ENCODE measurements at regions not wholly inside any gene's neighbourhood (a gene's known extent, or its start where the extent isn't known, plus 50 kb on each side); places are given as distances from the start of the nearest gene placed in this dataset.

GRCh38 chr2:193350509-193350908 lies 1155.8 kb upstream of the TMEFF2 start:
- DNase-seq, result no peak

DNA sequence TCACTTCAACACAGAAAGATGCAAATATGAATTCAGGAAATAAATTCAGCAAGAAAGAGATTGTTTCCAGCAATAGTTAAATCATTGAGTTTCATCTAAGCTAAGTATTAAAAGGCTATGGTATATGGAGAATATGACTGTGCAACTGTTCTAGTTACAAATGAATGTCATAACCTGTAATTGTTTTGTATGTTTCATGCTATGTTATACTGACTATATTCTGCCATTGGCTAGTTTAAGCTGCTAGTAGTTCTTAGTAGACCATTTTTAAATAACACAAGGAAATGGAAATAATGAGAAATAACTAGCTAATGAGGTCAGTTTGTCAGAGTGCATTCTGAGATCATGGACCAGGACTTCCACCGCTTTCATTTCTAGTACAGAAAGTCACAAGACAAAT lies 1154.9 kb upstream of the TMEFF2 start:
- DNase-seq, result no peak

DNA sequence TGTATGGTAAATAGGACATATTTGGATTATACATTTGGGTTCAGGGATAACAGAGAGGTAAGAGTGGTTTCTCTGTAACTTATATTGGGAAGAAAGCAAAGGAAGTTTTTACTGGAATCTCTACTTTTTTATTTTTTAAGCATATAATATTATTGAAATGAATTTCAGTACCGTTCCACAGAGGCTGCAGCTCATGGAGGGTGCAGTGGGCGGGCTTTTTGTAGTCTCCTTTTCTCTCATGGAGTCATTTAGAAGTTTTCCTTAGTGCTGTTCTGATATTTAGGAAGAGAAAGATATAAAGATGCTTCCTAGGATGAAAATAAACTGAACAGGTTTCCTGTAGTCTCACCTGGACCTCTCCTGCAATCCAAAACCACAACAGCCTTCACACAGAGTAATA lies 1153.3 kb upstream of the TMEFF2 start:
- DNase-seq, result no peak

DNA sequence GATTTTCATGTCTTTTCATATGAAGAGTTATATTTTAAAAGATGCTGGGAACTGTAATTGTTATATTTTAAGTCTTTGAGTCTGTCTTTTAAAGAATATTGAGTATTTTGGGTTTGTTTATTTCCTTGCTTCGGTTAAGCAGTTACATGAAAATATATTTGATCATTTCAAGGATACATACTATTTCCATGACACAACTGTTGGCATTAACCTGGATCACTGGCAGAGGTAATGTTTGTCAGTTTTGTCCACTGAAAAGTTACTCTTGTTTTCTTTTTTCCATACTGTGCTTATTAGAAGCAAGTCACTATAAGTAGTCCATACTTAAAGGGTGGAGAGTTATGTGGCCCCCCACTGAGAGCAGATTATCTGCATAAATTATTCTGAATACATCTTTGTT lies 1142.0 kb upstream of the TMEFF2 start:
- no peak for DNase-seq

DNA sequence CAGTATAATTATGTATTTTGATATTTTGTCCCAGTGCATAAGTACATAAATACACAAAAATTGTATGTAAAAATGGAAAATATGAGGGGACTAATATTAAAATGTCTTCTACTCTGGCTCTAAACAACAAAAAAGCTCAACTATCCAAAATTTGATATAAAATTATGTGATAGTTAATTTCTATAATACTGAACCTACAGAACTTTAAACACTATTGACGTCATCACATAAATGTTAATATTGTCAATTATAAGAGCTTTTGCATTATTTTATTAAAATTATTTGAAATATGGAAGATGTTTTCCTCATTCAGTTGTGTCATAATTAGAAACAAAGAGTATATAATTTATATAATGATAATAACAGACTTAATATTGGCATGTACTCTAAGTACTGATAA lies 1139.7 kb upstream of the TMEFF2 start:
- DNase-seq, result no peak

- no peak for DNase-seq
These were observed 1138.8 kb upstream of the TMEFF2 start for GRCh38 chr2:193333539-193333938.

GRCh38 chr2:193332941-193333340 lies 1138.2 kb upstream of the TMEFF2 start:
- DNase-seq, result no peak

DNA sequence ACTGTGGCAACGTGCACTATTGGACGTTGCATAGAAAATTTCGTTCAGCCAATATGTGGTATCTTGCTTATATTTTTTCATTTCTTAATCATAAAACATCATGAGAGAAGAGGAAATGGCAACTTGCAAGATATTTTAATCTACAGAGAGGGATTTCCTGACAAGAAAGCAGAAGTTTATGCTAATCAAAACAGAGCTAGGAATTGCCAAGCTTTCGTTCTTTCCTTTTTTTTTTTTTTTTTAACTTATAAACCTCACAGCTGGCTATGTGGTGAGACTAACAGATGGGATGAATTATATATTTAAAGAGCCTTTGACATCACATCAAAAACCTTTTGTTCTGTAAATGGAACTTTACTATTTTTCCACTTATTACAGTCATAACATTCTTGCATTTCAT lies 1136.9 kb upstream of the TMEFF2 start:
- DNase-seq, result no peak

- DNase-seq, result no peak
These were observed 1131.6 kb upstream of the TMEFF2 start for GRCh38 chr2:193326296-193326695.

DNA sequence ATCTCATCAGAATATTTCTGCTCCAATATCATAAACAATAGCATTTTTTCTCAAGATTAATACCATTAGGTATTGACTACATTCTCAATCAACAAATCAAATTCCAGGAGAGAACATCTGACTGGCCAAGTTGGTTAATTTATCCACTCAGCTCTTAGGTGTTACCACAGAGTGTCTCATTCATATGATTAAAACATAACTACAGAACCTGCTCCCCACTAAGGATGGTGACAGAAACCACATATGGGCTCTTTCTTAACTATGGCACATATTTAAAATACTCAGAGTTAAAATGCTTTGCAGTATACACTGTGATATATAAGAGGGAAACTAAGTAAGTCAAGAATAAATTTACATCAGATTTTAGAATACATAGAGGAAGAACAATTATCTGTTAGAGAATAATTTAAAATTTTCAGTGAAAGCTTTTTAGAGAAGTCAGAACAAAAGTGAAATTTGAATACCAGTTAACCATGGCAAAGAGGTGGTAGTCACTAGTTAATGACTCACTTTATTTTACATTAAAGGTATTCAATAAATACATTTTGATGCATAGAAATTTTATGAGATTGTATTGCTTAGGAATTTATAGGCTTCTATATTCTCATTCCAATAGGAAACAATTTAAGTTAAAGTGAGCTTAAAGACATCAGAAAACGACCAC lies 1120.8 kb upstream of the TMEFF2 start:
- DNase-seq, result no peak

DNA sequence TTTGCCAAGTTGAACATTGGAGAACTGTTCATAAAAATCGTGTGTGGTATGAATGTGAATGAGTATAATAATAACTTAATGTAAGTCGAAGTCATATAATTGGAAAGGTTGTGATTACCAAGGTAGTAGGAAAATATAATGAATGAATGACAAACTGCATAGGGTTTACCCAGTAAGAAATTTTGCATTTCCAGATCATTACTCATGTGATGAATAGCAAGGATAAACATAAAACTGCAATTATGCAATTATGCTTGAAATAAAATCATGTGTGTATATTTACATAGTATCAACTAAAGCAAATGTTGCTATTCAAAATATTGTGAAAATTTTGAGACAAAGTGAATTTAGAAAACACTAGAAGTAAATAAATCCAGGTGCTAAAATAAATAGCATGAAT lies 1108.7 kb upstream of the TMEFF2 start:
- no peak for DNase-seq

- no peak for DNase-seq
These were observed 1099.6 kb upstream of the TMEFF2 start for GRCh38 chr2:193294371-193294770.

DNA sequence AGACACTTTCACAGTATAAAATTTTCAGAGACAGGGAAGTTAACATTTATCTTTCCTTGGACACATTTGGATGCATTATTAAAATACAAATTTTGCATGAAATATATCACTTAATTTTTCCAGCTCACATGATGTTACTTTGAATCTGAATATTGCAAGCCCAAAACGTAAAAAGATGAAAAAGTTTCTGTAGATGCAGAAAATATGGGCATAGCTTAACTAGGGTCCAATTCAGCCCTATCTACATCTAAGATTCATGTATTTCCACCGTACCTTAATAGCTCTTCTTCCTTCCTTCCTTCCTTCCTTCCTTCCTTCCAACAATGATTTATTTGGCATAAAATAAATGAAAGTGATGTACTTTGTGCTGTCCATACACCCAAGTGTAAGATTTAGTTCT lies 1084.6 kb upstream of the TMEFF2 start:
- no peak for DNase-seq

GRCh38 chr2:193276988-193277387 lies 1082.3 kb upstream of the TMEFF2 start:
- DNase-seq, result no peak

GRCh38 chr2:193276560-193276959 lies 1081.8 kb upstream of the TMEFF2 start:
- no peak for DNase-seq

- no peak for DNase-seq
These were observed 1081.3 kb upstream of the TMEFF2 start for GRCh38 chr2:193276069-193276468.

DNA sequence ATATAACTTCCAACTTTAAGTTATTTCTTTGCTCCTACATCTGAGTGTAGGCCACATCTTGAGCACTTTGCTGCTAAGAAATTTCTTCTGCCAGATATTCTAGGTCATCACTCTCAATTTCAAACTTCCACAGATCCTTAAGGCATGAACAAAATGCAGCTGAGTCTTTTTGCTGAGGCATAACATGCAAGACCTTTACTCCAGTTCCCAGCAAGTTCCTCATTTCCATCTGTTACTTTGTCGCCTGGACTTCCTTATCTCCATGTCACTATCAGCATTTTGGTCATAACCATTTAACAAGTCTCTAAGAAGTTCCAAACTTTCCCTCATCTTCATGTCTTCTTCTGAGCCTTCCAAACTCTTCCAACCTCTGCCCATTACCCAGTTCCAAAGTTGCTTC lies 1077.3 kb upstream of the TMEFF2 start:
- DNase-seq, result no peak

- no peak for DNase-seq
These were observed 1076.1 kb upstream of the TMEFF2 start for GRCh38 chr2:193270816-193271215.

DNA sequence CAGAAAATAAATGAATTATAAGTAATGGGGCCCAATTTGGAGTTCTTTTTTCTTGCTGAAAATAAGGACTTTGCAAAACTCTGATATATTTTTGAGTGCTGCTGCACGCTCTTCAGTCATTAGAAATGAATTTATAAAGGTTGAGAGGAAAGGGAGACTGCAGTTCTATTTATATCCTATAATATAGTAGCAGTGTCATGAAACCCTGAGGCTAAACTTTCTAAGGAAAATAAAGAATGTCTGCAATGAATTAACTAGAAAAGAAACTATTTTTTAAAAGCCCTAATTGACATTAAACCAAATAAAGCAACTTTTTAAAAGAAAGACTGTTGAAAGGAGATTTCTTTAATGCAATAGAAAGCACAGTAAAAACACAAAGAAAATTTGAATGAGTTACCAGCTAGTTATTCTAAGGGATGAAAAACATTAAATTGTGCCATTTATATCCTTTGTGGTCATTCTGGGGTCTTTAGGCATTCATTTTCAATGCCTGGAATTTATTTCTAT lies 1072.8 kb upstream of the TMEFF2 start:
- DNase-seq, result no peak

GRCh38 chr2:193253014-193253530 lies 1058.3 kb upstream of the TMEFF2 start:
- no peak for DNase-seq

GRCh38 chr2:193251909-193252308 lies 1057.2 kb upstream of the TMEFF2 start:
- no peak for DNase-seq

DNA sequence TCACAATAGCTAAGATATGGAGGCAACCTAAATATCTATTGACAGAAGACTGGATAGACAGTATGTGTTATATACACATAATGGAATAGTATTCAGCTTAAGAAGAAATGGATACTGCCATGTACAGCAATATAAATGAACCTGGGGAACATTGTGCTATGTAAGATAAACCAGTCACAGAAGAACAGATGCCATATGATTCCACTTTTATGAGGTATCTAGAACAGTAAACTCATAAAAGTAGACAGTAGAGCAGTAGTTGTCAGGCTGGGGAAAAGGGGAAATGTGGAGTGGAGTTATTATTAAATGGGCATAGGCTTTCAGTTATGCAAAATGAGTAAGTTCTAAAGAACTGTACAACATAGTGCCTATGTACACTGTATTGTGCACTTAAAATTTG lies 1055.7 kb upstream of the TMEFF2 start:
- DNase-seq, result no peak

- no peak for DNase-seq
These were observed 1046.0 kb upstream of the TMEFF2 start for GRCh38 chr2:193240752-193241151.

DNA sequence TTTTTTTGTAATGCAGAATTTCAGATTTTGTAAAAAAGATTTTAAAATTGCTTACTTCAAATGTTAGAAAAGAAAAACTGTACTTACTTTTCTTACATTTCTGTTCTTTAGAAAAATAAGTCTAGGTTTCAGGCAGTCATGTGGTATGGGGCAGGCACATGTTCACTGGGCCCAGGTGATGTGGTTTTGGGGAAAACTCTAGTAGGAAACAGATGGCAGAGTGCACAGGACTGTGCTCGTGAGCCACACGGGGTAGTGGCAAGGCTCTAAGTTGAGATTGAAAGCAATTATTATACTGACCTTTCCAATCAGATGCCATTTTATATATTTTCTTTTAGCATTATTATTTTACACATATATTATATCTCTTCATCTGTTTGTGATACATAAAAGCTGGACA lies 1036.9 kb upstream of the TMEFF2 start:
- no peak for DNase-seq

DNA sequence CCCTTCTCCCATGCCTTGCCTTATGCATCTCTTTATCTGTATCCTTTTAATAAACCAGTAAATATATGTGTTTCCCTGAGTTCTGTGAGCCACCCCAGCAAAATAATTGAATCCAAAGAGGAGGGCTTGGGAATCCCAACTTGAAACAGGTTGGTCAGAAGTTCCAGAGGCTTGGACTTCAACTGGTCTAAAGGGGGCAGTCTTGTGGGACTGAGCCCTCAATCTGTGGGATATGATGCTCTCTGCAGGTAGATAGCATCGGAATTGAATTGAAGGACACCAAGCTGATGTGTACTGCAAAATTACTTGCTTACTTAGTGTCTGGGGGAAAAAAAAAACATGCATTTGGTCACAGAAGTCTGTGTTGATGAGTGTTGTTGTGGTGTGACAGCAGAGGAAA lies 1033.5 kb upstream of the TMEFF2 start:
- DNase-seq, result no peak
